ENCODE measurements at regions not wholly inside any gene's neighbourhood (a gene's known extent, or its start where the extent isn't known, plus 50 kb on each side); places are given as distances from the start of the nearest gene placed in this dataset.

- Histone ChIP-seq H3K27ac (no peak overlapping the region), H3K9ac (no peak overlapping the region), H3K36me3 (ENCODE audit: insufficient read depth) (no peaks in the 10 kb centered on the region), H3K79me2 (ENCODE audit: insufficient read depth, low read depth) (no peaks in the 10 kb centered on the region), H4K20me1 (ENCODE audit: insufficient read depth) (no peaks in the 10 kb centered on the region), H3K4me1 (ENCODE audit: low read depth, poor library complexity, severe bottlenecking) (no peaks in the 10 kb centered on the region), H3K4me3 (IDR thresholded peaks at IDR 0.05; ENCODE audit: insufficient read depth, low read depth, low read length) (no peak overlapping the region), H2AFZ (ENCODE audit: low read depth) (no peak overlapping the region), H3K4me2 (no peak overlapping the region), H3K27me3 (ENCODE audit: insufficient read depth, low read depth) (no peaks in the 10 kb centered on the region)
- TF ChIP-seq CTCF (conservative IDR thresholded peaks at IDR 0.05; ENCODE audit: low read depth, low read length): no peak
These were observed 209.7 kb downstream of the GPAM start for GRCh38 chr10:111973826-111974225.

GRCh38 chr10:111974325-111974724 lies 209.2 kb downstream of the GPAM start:
- H3K27ac ChIP-seq: no peak overlapping the region
- no peaks in the 10 kb centered on the region for H3K27me3 ChIP-seq (ENCODE audit: insufficient read depth, low read depth)
- H3K4me1 ChIP-seq (ENCODE audit: low read depth, poor library complexity, severe bottlenecking): no peaks in the 10 kb centered on the region
- no peak for TF ChIP-seq CTCF (conservative IDR thresholded peaks at IDR 0.05; ENCODE audit: low read depth, low read length)
- no peak overlapping the region for H3K4me2 ChIP-seq
- no peaks in the 10 kb centered on the region for H3K79me2 ChIP-seq (ENCODE audit: insufficient read depth, low read depth)
- no peaks in the 10 kb centered on the region for H3K36me3 ChIP-seq (ENCODE audit: insufficient read depth)
- H3K9ac ChIP-seq: no peak overlapping the region
- H3K4me3 ChIP-seq (IDR thresholded peaks at IDR 0.05; ENCODE audit: insufficient read depth, low read depth, low read length): no peak overlapping the region
- H2AFZ ChIP-seq (ENCODE audit: low read depth): no peak overlapping the region
- no peaks in the 10 kb centered on the region for H4K20me1 ChIP-seq (ENCODE audit: insufficient read depth)

GRCh38 chr10:111976557-111976956 lies 207.0 kb downstream of the GPAM start:
- Histone ChIP-seq H3K4me2 (no peak overlapping the region), H3K27me3 (ENCODE audit: insufficient read depth, low read depth) (no peaks in the 10 kb centered on the region), H3K79me2 (ENCODE audit: insufficient read depth, low read depth) (no peaks in the 10 kb centered on the region), H3K4me1 (ENCODE audit: low read depth, poor library complexity, severe bottlenecking) (no peaks in the 10 kb centered on the region), H3K27ac (no peak overlapping the region), H3K4me3 (IDR thresholded peaks at IDR 0.05; ENCODE audit: insufficient read depth, low read depth, low read length) (no peak overlapping the region), H3K36me3 (ENCODE audit: insufficient read depth) (no peaks in the 10 kb centered on the region), H3K9ac (no peak overlapping the region), H2AFZ (ENCODE audit: low read depth) (no peak overlapping the region), H4K20me1 (ENCODE audit: insufficient read depth) (no peaks in the 10 kb centered on the region)
- no peak for TF ChIP-seq CTCF (conservative IDR thresholded peaks at IDR 0.05; ENCODE audit: low read depth, low read length)

- Histone ChIP-seq H3K4me1 (ENCODE audit: low read depth, poor library complexity, severe bottlenecking) (no peaks in the 10 kb centered on the region), H3K4me2 (no peak overlapping the region), H3K36me3 (ENCODE audit: insufficient read depth) (no peaks in the 10 kb centered on the region), H3K9ac (no peak overlapping the region), H2AFZ (ENCODE audit: low read depth) (no peak overlapping the region), H3K27me3 (ENCODE audit: insufficient read depth, low read depth) (no peaks in the 10 kb centered on the region), H4K20me1 (ENCODE audit: insufficient read depth) (no peaks in the 10 kb centered on the region), H3K4me3 (IDR thresholded peaks at IDR 0.05; ENCODE audit: insufficient read depth, low read depth, low read length) (no peak overlapping the region), H3K27ac (no peak overlapping the region), H3K79me2 (ENCODE audit: insufficient read depth, low read depth) (no peaks in the 10 kb centered on the region)
- TF ChIP-seq CTCF (conservative IDR thresholded peaks at IDR 0.05; ENCODE audit: low read depth, low read length): no peak
These were observed 199.5 kb downstream of the GPAM start for GRCh38 chr10:111984057-111984456.

- H2AFZ ChIP-seq (ENCODE audit: low read depth): no peak overlapping the region
- TF ChIP-seq CTCF (conservative IDR thresholded peaks at IDR 0.05; ENCODE audit: low read depth, low read length): no peak
- H3K4me1 ChIP-seq (ENCODE audit: low read depth, poor library complexity, severe bottlenecking): no peaks in the 10 kb centered on the region
- no peaks in the 10 kb centered on the region for H3K27me3 ChIP-seq (ENCODE audit: insufficient read depth, low read depth)
- no peaks in the 10 kb centered on the region for H3K36me3 ChIP-seq (ENCODE audit: insufficient read depth)
- no peak overlapping the region for H3K27ac ChIP-seq
- H3K79me2 ChIP-seq (ENCODE audit: insufficient read depth, low read depth): no peaks in the 10 kb centered on the region
- no peak overlapping the region for H3K4me2 ChIP-seq
- no peaks in the 10 kb centered on the region for H4K20me1 ChIP-seq (ENCODE audit: insufficient read depth)
- H3K9ac ChIP-seq: no peak overlapping the region
- no peak overlapping the region for H3K4me3 ChIP-seq (IDR thresholded peaks at IDR 0.05; ENCODE audit: insufficient read depth, low read depth, low read length)
These were observed 197.5 kb downstream of the GPAM start for GRCh38 chr10:111986079-111986478.

All from KMS-11 (cell line).